ENCODE measurements at regions not wholly inside any gene's neighbourhood (a gene's known extent, or its start where the extent isn't known, plus 50 kb on each side); places are given as distances from the start of the nearest gene placed in this dataset.

DNA sequence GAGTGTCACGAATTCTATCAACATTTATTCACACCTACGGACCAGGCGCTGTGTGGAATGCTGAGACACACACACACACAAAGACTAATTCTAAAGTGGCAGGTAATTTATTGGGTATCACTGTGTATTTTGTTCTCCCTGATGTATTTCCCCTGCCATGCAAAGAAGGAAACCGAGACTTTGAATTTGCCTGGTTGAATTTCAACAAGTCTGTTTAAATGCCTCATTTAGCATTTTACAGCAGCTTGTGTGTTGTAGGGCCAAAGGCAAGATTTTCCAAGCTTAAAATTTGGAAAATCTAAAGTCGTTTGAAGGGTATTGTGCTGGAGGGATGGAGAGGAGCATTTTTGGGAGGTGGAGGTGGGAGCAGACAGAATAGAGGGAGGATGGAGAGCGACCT lies 274.4 kb upstream of the ZFP64 start:
- POLR2A ChIA-PET: no interaction called here
- no peak for DNase-seq (ENCODE audit: low spot score)
- Histone ChIP-seq H3K79me2 (ENCODE audit: insufficient read depth, low read depth, low read length) (no peaks in the 10 kb centered on the region), H4K20me1 (ENCODE audit: insufficient read depth, low read length) (no peaks in the 10 kb centered on the region), H3K27ac (ENCODE audit: low read depth, low read length, poor library complexity, severe bottlenecking) (no peak overlapping the region), H2AFZ (ENCODE audit: low read length) (no peak overlapping the region), H3K4me2 (ENCODE audit: low read length) (no peak overlapping the region), H3K36me3 (ENCODE audit: insufficient read depth, low read length) (no peaks in the 10 kb centered on the region), H3K4me1 (ENCODE audit: insufficient read depth, low read length, poor library complexity, severe bottlenecking) (no peaks in the 10 kb centered on the region), H3K9me2 (ENCODE audit: insufficient read depth, low read length) (no peaks in the 10 kb centered on the region), H3K9me3 (ENCODE audit: low read length) (no peaks in the 10 kb centered on the region), H3K4me3 (ENCODE audit: low read depth, low read length, poor library complexity, severe bottlenecking) (no peak overlapping the region)
- intact Hi-C loops (cut with micrococcal nuclease; ENCODE audit: unreplicated experiment): no loop called here
- no peak for TF ChIP-seq EZH2phosphoT487 (IDR thresholded peaks at IDR 0.05; ENCODE audit: borderline replicate concordance, low read depth, low read length)
- TF ChIP-seq, protein P1, sequence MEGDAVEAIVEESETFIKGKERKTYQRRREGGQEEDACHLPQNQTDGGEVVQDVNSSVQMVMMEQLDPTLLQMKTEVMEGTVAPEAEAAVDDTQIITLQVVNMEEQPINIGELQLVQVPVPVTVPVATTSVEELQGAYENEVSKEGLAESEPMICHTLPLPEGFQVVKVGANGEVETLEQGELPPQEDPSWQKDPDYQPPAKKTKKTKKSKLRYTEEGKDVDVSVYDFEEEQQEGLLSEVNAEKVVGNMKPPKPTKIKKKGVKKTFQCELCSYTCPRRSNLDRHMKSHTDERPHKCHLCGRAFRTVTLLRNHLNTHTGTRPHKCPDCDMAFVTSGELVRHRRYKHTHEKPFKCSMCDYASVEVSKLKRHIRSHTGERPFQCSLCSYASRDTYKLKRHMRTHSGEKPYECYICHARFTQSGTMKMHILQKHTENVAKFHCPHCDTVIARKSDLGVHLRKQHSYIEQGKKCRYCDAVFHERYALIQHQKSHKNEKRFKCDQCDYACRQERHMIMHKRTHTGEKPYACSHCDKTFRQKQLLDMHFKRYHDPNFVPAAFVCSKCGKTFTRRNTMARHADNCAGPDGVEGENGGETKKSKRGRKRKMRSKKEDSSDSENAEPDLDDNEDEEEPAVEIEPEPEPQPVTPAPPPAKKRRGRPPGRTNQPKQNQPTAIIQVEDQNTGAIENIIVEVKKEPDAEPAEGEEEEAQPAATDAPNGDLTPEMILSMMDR (conservative IDR thresholded peaks at IDR 0.05; ENCODE audit: low read length): no peak
- no TSS peak for BruUV-seq (replicated peaks)
- CTCF ChIA-PET (ENCODE audit: unreplicated experiment): no interaction called here

GRCh38 chr20:52461582-52461981 lies 270.0 kb upstream of the ZFP64 start:
- Histone ChIP-seq H3K9me2 (ENCODE audit: insufficient read depth, low read length) (no peaks in the 10 kb centered on the region), H2AFZ (ENCODE audit: low read length) (no peak overlapping the region), H3K4me2 (ENCODE audit: low read length) (no peak overlapping the region), H3K36me3 (ENCODE audit: insufficient read depth, low read length) (no peaks in the 10 kb centered on the region), H3K9me3 (ENCODE audit: low read length) (no peaks in the 10 kb centered on the region), H3K4me3 (ENCODE audit: low read depth, low read length, poor library complexity, severe bottlenecking) (no peak overlapping the region), H3K79me2 (ENCODE audit: insufficient read depth, low read depth, low read length) (no peaks in the 10 kb centered on the region), H3K4me1 (ENCODE audit: insufficient read depth, low read length, poor library complexity, severe bottlenecking) (no peaks in the 10 kb centered on the region), H4K20me1 (ENCODE audit: insufficient read depth, low read length) (no peaks in the 10 kb centered on the region), H3K27ac (ENCODE audit: low read depth, low read length, poor library complexity, severe bottlenecking) (no peak overlapping the region)
- intact Hi-C loops (cut with micrococcal nuclease; ENCODE audit: unreplicated experiment): no loop called here
- DNase-seq (ENCODE audit: low spot score): no peak
- no TSS peak for BruUV-seq (replicated peaks)
- ChIA-PET CTCF (ENCODE audit: unreplicated experiment) (no interaction called here), POLR2A (no interaction called here)
- no peak for TF ChIP-seq EZH2phosphoT487 (IDR thresholded peaks at IDR 0.05; ENCODE audit: borderline replicate concordance, low read depth, low read length)
- TF ChIP-seq, protein P1 (conservative IDR thresholded peaks at IDR 0.05; ENCODE audit: low read length): no peak

DNA sequence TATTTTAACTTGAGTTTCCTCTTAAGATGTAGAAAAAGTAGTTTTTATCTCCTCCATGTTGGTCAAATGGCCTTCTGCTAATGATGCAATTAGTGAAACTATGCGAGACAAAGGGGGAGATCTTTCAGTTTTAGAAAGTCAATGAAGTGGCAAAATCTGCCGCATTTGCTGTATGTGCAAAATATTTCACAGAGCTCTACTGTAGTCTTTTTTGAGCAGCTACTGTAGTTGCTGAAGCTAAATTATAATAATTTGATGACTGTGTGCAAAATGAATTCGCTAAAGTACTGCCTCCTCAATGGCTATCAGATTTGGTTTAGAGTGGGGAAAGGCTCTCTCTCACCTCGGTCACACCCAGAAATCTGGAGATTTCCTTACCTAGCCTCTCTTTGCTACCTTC lies 267.6 kb upstream of the ZFP64 start:
- no peak overlapping the region for H2AFZ ChIP-seq (ENCODE audit: low read length)
- H4K20me1 ChIP-seq (ENCODE audit: insufficient read depth, low read length): no peaks in the 10 kb centered on the region
- no peak overlapping the region for H3K4me3 ChIP-seq (ENCODE audit: low read depth, low read length, poor library complexity, severe bottlenecking)
- CTCF ChIA-PET (ENCODE audit: unreplicated experiment): no interaction called here
- DNase-seq (ENCODE audit: low spot score): no peak
- H3K27ac ChIP-seq (ENCODE audit: low read depth, low read length, poor library complexity, severe bottlenecking): no peak overlapping the region
- H3K9me2 ChIP-seq (ENCODE audit: insufficient read depth, low read length): no peaks in the 10 kb centered on the region
- intact Hi-C loops (cut with micrococcal nuclease; ENCODE audit: unreplicated experiment): no loop called here
- H3K79me2 ChIP-seq (ENCODE audit: insufficient read depth, low read depth, low read length): no peaks in the 10 kb centered on the region
- TF ChIP-seq, protein P1 (conservative IDR thresholded peaks at IDR 0.05; ENCODE audit: low read length): no peak
- TF ChIP-seq EZH2phosphoT487 (IDR thresholded peaks at IDR 0.05; ENCODE audit: borderline replicate concordance, low read depth, low read length): no peak
- no TSS peak for BruUV-seq (replicated peaks)
- no peaks in the 10 kb centered on the region for H3K36me3 ChIP-seq (ENCODE audit: insufficient read depth, low read length)
- POLR2A ChIA-PET: no interaction called here
- no peak overlapping the region for H3K4me2 ChIP-seq (ENCODE audit: low read length)
- H3K9me3 ChIP-seq (ENCODE audit: low read length): no peaks in the 10 kb centered on the region
- no peaks in the 10 kb centered on the region for H3K4me1 ChIP-seq (ENCODE audit: insufficient read depth, low read length, poor library complexity, severe bottlenecking)
